Activated CD8-positive, alpha-beta memory T cell treated with anti-CD3 and anti-CD28 coated beads, Interleukin-2, amount 10 ng/mL, durations not matched to agents 7 days and 5 days (primary cell): ENCODE measurements at regions not wholly inside any gene's neighbourhood (a gene's known extent, or its start where the extent isn't known, plus 50 kb on each side); places are given as distances from the start of the nearest gene placed in this dataset.

Source experiments
- ATAC-seq: fragments of 150-1000 bp; cut with Tn5 transposase; one replicate; pipeline ENCODE4 v1.10.0; 2021; ENCODE audit warnings: moderate library complexity
- CTCF ChIA-PET: fragments of 350-600 bp; sonication (Branson Sonifier 250); formaldehyde crosslinking; loops from one replicate; lab custom pipeline; 2021; ENCODE audit warnings: antibody characterized with exemption; lab: Charles Lee
- DNase-seq: peaks from one replicate; pipeline ENCODE4 v3.0.0-alpha.2; 2020
- H3K27ac Mint-ChIP-seq: one replicate; pipeline ENCODE4 v1.8.0; 2021; ENCODE audit warnings: mild to moderate bottlenecking, mixed read lengths
- H3K27me3 Mint-ChIP-seq: one replicate; pipeline ENCODE4 v1.8.0; 2021; ENCODE audit warnings: mixed read lengths
- H3K36me3 Mint-ChIP-seq: one replicate; pipeline ENCODE4 v1.8.0; 2021; ENCODE audit warnings: mild to moderate bottlenecking, mixed read lengths
- H3K4me1 Mint-ChIP-seq: one replicate; pipeline ENCODE4 v1.8.0; 2021; ENCODE audit warnings: mixed read lengths
- H3K4me3 Mint-ChIP-seq: one replicate; pipeline ENCODE4 v1.8.0; 2021; ENCODE audit warnings: mild to moderate bottlenecking, moderate library complexity, mixed read lengths
- H3K9me3 Mint-ChIP-seq: one replicate; pipeline ENCODE4 v1.8.0; 2022; ENCODE audit warnings: low read depth, mixed read lengths

DNA sequence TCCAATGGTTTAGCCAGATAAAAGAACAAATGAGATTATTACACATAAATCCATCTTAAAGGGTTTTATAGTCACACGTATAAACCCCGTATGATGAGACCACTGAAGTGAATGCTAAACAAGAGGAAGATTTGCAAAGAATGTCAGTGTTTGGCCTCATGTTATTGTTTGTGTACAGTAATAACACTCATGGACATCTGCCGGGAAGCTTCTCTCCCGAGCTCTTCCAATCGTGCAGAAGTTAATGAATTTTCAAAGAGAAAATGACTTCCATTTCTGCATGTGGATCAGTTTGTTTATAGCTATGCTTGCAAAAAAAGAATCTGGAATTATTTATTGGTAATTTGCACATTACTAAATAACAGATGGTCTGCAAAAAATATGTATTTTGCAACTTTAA is 88.5 kb upstream of the APCDD1 start:
- no peak for DNase-seq
- H3K36me3 Mint-ChIP-seq: no peaks in the 10 kb centered on the region
- CTCF ChIA-PET: no interaction called here
- no peak overlapping the region for H3K27ac Mint-ChIP-seq
- no peak for ATAC-seq
- no peak overlapping the region for H3K4me3 Mint-ChIP-seq
- H3K9me3 Mint-ChIP-seq: no peaks in the 10 kb centered on the region
- no peaks in the 10 kb centered on the region for H3K4me1 Mint-ChIP-seq
- no peaks in the 10 kb centered on the region for H3K27me3 Mint-ChIP-seq

DNA sequence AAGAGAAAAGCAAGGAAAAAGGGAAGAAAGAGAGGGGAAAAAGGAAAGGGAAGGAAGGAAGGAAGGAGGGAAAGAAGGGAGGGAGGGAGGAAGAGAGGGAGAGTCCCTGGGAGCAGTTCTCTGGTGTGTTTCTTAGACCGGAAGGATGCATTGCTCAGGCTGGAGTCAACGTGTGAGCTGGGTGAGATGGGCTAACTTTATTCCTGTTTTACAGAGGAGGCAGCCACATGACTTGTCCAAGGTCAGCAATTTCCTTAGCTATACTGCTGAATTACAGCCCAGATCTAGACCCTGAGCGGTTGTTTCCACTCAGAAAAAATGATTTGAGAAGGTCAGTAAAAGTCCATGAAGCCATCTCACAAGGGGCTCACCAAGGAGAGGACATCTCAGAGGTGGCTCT is 86.6 kb upstream of the APCDD1 start:
- Mint-ChIP-seq H3K4me1 (no peaks in the 10 kb centered on the region), H3K27ac (no peak overlapping the region), H3K36me3 (no peaks in the 10 kb centered on the region), H3K27me3 (no peaks in the 10 kb centered on the region), H3K9me3 (no peaks in the 10 kb centered on the region), H3K4me3 (no peak overlapping the region)
- DNase-seq: no peak
- CTCF ChIA-PET: interaction anchor here (0.7 kb wide), 1 partner anchor 508 kb away, joined by 4 read pairs; no protein-coding TSS in a partner anchor
- no peak for ATAC-seq

DNA sequence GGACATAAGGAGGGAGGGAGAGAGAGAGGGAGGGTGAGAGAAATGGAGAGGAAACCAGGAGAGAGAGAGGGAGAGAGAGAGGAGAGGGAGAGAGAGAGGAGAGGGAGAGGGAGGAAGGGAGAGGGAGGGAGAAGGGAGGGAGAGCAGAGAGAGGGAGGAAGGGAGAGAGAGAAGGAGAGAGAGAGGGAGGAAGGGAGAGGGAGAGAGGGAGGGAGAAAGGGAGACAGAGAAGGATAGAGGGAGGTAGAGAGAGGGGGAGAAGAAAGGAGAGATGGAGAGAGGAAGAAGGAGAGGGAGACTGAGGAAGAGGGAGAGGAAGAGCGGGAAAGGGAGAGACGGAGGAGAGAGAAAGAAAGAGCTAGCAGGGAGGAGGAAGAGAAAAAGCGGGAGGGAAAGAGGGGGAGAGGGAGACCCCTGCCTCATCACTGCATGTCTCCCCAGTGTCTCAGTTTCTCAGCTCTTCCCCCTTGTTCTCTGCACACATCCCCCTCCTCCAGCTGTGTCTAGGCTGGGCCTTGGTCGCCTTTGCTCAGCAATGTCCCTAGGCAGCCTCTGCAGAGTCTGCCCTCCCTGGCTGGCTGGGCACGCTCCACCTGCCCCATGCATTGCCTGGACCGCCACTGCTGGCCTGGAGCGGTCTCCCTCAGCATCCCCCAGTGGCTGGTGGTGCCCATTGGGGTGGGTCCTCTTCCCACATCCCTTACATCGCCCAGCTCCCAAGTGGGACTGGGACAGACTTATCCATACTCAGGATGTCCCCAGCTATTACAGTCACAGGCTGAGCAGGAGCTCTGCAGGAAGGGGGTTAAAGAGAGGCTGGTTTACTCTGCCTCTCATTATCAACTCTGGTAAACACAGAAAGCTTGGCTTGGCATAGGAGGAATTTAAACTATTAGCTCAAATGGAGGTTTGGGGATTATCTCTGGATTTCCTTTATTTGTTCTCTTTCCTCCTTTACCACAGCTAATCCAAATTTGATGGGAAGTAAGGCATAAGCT is 85.7 kb upstream of the APCDD1 start:
- H3K36me3 Mint-ChIP-seq: no peaks in the 10 kb centered on the region
- no peaks in the 10 kb centered on the region for H3K9me3 Mint-ChIP-seq
- H3K4me1 Mint-ChIP-seq: no peaks in the 10 kb centered on the region
- DNase-seq (no peak), ATAC-seq (no peak)
- H3K27me3 Mint-ChIP-seq: no peaks in the 10 kb centered on the region
- no peak overlapping the region for H3K27ac Mint-ChIP-seq
- no peak overlapping the region for H3K4me3 Mint-ChIP-seq
- CTCF ChIA-PET: no interaction called here

DNA sequence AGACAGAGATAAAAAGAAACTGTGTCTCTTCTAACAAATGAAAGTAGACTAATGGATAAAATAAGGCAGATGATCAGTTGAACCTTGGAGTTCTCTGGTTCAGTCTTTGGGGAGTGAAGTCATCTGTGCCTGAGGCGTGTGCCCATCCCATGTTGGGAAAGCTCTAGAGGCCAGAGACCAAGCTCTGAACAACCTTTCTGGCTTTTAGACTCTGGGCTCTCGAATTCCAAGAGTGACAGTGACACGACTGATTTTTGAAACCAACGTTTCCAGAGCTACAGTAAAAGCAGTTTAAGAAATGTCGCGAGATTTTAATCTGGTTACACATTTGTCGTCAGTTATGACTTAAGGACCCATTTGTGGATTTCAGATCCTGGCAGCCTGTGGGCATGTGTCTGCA is 83.7 kb upstream of the APCDD1 start:
- Mint-ChIP-seq H3K9me3 (no peaks in the 10 kb centered on the region), H3K27me3 (no peaks in the 10 kb centered on the region), H3K4me1 (no peaks in the 10 kb centered on the region), H3K27ac (no peak overlapping the region), H3K36me3 (no peaks in the 10 kb centered on the region), H3K4me3 (no peak overlapping the region)
- ATAC-seq (no peak), DNase-seq (no peak)
- CTCF ChIA-PET: interaction anchor here (0.6 kb wide), 1 partner anchor 399 kb away, joined by 3 read pairs; no protein-coding TSS in a partner anchor

DNA sequence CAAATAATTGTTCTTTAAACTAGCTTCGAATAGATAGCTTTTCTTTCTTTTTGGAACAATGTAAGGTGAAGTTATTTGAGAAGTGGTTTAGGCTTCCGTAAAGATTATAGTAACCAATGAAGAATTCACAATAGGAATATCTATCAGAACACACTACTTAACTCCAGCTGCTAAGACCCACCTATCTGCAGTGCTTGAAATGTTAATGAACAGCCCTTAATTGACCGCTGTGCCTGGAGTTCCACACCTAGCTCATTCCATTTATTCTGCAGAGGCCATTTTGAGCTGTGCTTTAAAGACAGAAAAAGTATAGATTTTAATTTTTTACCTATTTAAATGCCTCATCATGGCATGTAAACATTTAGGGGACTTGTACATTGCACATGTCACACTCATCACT is 83.3 kb upstream of the APCDD1 start:
- H3K9me3 Mint-ChIP-seq: no peaks in the 10 kb centered on the region
- CTCF ChIA-PET: no interaction called here
- ATAC-seq (no peak), DNase-seq (no peak)
- H3K27me3 Mint-ChIP-seq: no peaks in the 10 kb centered on the region
- H3K4me3 Mint-ChIP-seq: no peak overlapping the region
- no peaks in the 10 kb centered on the region for H3K36me3 Mint-ChIP-seq
- H3K27ac Mint-ChIP-seq: no peak overlapping the region
- no peaks in the 10 kb centered on the region for H3K4me1 Mint-ChIP-seq

DNA sequence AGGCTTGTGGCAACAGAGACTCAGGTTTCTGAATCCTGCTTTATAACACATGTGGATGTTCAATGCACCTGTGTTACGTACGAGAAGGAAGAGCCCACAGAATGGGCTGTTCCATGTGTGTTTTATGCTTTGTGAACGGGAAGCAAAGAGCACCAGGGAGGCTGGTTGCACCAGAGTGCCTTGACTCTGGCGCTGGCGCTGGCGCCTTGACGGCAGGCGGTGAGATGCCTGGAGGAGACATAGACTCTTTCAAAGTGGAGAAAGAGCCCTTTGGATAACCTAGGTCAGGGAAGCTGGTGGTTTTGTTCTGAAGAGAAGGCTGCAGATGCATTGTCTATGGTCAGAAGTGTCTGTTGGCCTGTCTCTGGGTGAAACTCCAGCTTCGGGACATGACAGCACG is 80.2 kb upstream of the APCDD1 start:
- Mint-ChIP-seq H3K9me3 (no peaks in the 10 kb centered on the region), H3K4me3 (no peak overlapping the region), H3K27me3 (no peaks in the 10 kb centered on the region), H3K27ac (no peak overlapping the region), H3K4me1 (no peaks in the 10 kb centered on the region), H3K36me3 (no peaks in the 10 kb centered on the region)
- no peak for ATAC-seq
- DNase-seq: no peak
- CTCF ChIA-PET: no interaction called here

DNA sequence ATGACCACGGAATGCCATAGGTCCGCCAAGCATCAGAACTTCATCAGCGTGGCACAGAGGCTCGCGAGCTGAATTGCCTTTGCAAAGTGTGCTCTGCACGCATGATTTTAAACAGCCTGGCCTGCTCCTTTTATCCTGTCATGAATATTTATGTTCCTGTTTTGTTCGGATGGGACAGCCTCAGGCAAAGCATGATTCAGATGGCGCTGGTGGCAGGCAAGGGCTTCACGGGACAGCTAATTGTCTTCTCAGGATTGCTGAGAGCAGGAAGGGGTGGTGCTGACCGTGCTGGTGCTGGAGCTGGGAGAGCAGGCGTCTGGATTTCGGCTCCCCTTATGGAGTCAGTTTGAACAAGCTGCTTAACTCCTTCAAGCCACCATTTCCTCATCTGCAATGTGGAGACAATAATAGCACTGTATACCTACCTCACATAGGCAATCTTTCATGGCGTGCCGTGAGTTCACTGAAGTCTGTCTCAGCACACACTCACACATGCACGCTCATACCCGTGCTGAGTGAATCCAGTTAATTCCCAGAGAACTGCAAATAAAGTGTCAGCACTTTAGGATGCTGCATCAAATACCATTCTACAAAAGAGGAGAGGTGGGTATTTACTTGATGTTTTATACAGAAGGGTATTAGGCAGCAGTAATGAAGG is 79.7 kb upstream of the APCDD1 start:
- Mint-ChIP-seq H3K4me1 (no peaks in the 10 kb centered on the region), H3K27ac (no peak overlapping the region), H3K4me3 (no peak overlapping the region), H3K9me3 (no peaks in the 10 kb centered on the region), H3K27me3 (no peaks in the 10 kb centered on the region), H3K36me3 (no peaks in the 10 kb centered on the region)
- ATAC-seq: no peak
- DNase-seq: no peak
- CTCF ChIA-PET: no interaction called here

DNA sequence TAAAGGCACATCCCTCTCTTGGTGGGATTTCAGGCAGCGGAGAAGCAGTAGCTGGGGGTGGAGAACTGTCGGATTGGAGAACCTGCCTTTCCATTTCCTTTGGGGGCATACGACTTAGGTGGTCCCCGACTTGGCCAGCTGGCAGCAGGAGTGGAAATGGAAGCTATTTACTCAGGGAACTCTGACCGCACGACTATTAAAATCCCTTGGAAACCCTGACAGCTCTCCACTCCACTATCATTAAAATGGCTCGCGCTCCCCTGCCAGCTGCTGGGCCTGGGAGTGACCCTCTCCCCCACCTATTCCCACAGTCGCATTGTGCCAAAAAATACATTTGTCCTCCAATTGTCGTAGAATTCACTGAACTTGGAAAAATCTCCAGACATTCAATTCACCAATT is 77.7 kb upstream of the APCDD1 start:
- DNase-seq: no peak
- ATAC-seq: no peak
- CTCF ChIA-PET: no interaction called here
- Mint-ChIP-seq H3K36me3 (no peaks in the 10 kb centered on the region), H3K4me3 (no peak overlapping the region), H3K27ac (no peak overlapping the region), H3K27me3 (no peaks in the 10 kb centered on the region), H3K9me3 (no peaks in the 10 kb centered on the region), H3K4me1 (no peaks in the 10 kb centered on the region)

DNA sequence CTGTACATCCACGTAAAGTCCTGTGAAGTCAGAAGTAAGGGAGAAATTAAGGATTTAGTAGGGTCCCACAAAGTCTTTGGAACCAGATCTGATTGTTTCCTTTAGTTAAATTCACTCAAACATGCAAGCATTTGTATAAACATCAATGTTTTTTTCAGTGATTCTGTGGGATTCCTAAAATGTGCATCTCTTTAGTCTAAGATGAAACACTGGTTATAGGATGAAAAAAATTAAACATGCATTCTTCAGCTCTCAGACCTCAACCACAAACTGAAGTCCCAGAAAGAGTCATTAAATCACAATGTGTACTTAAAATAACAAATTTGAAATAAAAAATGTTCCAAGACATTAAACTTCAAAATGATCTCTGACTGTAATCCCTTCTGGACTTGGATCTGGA is 76.5 kb upstream of the APCDD1 start:
- H3K4me3 Mint-ChIP-seq: no peak overlapping the region
- ATAC-seq (no peak), DNase-seq (no peak)
- no peaks in the 10 kb centered on the region for H3K4me1 Mint-ChIP-seq
- no peaks in the 10 kb centered on the region for H3K36me3 Mint-ChIP-seq
- no peak overlapping the region for H3K27ac Mint-ChIP-seq
- H3K9me3 Mint-ChIP-seq: no peaks in the 10 kb centered on the region
- H3K27me3 Mint-ChIP-seq: peaks cover 4% of the 10 kb centered on the region
- CTCF ChIA-PET: no interaction called here

DNA sequence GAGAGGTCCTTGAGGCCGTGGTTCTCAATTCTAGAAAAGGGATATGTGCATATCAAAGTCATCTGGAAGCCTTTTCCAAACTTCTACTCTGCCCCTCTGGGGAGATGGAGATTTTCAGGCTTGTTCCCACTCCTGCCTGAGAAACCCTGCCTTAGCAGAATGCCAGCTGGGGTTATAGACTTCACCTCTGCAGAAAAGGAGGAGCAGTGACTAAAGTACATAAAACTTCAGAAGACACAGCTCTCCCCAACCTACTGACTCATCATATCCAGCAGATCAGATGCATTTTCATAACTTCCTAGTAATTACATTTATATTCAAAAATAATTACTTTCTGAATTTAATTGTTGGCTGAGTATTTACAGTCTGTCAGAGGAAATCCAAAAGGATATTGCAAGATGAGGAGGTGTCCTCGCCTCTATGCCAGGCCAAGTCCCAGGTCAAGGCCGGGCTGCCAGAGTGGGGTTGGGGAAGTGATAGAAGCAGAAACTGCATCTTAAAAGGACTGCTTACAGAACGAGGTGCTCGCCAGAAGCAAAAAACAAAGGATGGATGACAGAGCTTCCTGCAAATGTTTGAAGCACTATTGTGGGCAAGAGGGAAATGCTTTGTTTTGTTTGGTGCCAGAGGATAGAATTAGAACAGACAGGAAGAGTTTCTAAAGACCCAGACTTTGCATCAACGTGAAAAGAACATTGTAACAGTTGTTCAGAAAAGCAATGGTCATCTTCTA is 75.6 kb upstream of the APCDD1 start:
- no peaks in the 10 kb centered on the region for H3K36me3 Mint-ChIP-seq
- DNase-seq (no peak), ATAC-seq (no peak)
- no peak overlapping the region for H3K27ac Mint-ChIP-seq
- CTCF ChIA-PET: no interaction called here
- peaks cover 4% of the 10 kb centered on the region for H3K27me3 Mint-ChIP-seq
- no peak overlapping the region for H3K4me3 Mint-ChIP-seq
- H3K4me1 Mint-ChIP-seq: no peaks in the 10 kb centered on the region
- H3K9me3 Mint-ChIP-seq: no peaks in the 10 kb centered on the region

DNA sequence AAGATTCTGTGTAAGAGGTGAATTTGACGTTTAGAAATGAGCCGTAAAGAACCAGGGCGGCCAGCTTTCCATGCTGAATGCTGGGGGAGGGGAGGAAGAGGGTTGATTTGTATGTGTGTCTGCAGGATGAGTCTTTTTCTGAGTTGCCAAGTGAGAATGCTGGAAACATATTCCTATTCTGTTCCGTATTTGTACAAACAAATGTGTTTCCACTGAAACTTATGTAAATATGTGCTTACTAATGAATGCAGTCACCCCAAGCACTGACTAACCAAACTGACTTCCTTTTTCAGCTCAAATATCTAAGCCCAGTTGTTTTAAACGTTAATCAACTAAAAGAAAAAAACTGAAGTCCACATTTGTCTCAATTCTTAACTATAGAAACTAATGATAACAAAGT is 74.9 kb upstream of the APCDD1 start:
- no peak overlapping the region for H3K27ac Mint-ChIP-seq
- CTCF ChIA-PET: no interaction called here
- H3K4me1 Mint-ChIP-seq: no peaks in the 10 kb centered on the region
- H3K4me3 Mint-ChIP-seq: no peak overlapping the region
- peaks cover 4% of the 10 kb centered on the region for H3K27me3 Mint-ChIP-seq
- H3K36me3 Mint-ChIP-seq: no peaks in the 10 kb centered on the region
- ATAC-seq (no peak), DNase-seq (no peak)
- H3K9me3 Mint-ChIP-seq: no peaks in the 10 kb centered on the region

DNA sequence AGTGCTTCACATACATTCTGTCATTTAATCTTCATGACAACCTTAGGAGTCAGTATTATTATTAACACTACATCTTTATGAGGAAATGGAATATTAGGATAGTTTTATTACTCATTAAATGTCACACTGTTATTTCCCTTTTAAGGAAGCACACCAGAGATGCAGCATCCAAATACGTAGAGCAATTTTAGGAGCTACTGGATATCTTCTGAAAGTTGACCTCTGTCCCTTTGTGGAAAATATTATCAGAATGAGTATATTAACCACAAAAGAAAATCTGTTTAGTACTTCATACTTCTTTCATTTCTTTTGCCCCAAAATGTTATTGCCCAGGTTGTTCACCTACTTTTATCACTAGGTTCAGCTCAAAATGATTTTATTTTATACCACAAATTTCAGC is 72.9 kb upstream of the APCDD1 start:
- no peaks in the 10 kb centered on the region for H3K4me1 Mint-ChIP-seq
- peaks cover 4% of the 10 kb centered on the region for H3K27me3 Mint-ChIP-seq

DNA sequence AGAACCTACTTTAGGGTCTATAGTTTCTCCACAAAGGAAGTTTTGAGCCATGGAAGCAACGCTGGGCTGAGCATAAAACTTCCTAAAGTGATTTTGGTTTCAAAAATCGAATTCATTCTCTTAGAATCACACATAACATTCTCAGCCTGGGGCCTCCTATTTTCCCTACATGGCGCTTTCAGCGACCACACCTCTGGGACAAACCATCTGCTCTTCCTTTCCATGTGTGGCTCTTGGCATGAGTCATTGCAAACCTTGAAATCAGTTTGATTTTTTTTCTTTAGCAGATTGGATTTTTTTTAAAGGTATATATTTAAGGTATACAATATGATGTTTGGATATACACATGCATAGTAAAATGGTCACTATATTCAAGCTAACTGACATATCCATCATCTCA is 72.5 kb upstream of the APCDD1 start:
- DNase-seq (no peak), ATAC-seq (no peak)
- Mint-ChIP-seq H3K27me3 (peaks cover 6% of the 10 kb centered on the region), H3K4me1 (no peaks in the 10 kb centered on the region), H3K27ac (no peak overlapping the region), H3K9me3 (no peaks in the 10 kb centered on the region), H3K36me3 (no peaks in the 10 kb centered on the region), H3K4me3 (no peak overlapping the region)
- CTCF ChIA-PET: no interaction called here

More for the DNA sequence above, 72.9 kb upstream of the APCDD1 start:
- no peak overlapping the region for H3K4me3 Mint-ChIP-seq
- no peak overlapping the region for H3K27ac Mint-ChIP-seq
- CTCF ChIA-PET: no interaction called here
- ATAC-seq: no peak
- no peaks in the 10 kb centered on the region for H3K36me3 Mint-ChIP-seq
- H3K9me3 Mint-ChIP-seq: no peaks in the 10 kb centered on the region
- no peak for DNase-seq
